Stimulated activated naive CD4-positive, alpha-beta T cell treated with Interleukin-2 at 50 U/mL for 16 hours (primary cell): ENCODE measurements at regions not wholly inside any gene's neighbourhood (a gene's known extent, or its start where the extent isn't known, plus 50 kb on each side); places are given as distances from the start of the nearest gene placed in this dataset.

Experiments used
- DNase-seq: peaks from one replicate; lab custom pipeline; 2025; lab: John Stamatoyannopoulos, UW

DNA sequence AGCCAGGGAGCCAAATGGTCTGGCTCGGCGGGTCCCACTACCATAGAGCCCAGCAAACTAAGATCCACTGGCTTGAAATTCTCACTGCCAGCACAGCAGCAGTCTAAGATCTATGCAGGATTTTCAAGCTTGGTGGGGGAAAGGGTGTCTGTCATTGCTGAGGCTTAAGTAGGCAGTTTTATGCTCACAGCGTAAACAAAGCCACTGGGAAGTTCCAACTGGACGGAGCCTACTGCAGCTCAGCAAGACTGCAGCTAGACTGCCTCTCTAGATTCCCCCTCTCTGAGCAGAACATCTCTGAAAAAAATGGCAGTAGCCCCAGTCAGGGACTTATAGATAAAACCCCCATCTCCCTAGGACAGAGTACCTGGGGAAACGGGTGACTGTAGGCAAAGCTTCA is 277.6 kb upstream of the PHF14 start:
- DNase-seq = no peak

- DNase-seq = no peak
Observed at GRCh38 chr7:10703059-10703458, 270.6 kb upstream of the PHF14 start.

DNA sequence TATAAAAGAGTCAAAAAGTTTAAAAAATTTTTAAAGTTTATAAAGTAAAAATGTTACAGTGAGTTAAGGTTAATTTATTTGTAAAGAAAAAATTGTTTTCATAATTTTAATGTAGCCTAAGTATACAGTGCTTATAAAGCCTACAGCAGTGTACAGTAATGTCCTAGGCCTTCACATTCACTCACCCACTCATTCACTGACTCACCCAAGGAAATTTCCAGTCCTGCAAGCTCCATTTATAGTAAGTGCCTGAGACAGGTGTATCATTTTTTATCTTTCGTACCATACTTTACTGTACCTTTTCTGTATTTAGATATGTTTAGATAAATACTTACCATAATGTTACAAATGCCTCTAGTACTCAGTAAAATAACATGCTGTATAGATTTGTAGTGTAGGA is 269.7 kb upstream of the PHF14 start:
- DNase-seq = no peak

GRCh38 chr7:10704653-10705052 is 269.0 kb upstream of the PHF14 start:
- DNase-seq = no peak

- DNase-seq = no peak
Observed at GRCh38 chr7:10706875-10707493, 266.7 kb upstream of the PHF14 start.

- no peak for DNase-seq
Observed at GRCh38 chr7:10707519-10707918, 266.2 kb upstream of the PHF14 start.

DNA sequence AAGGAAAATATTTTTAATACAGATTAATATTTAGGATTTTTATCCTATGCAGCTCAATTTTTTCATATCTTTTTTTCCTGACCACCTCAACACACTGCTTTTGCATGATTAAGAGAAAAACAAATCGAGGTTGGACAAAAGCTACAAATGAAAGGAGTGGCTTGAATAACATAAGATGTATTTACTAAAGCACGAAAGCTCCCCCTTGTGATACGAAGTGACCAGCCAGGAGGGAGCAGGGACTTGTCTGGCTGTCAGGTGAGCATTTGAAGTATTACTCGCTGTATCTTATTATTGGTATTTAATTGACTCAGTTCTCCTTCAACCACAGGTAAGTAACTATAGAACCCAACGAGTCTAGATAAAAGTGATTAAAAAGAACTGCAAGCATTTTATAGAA is 265.2 kb upstream of the PHF14 start:
- no peak for DNase-seq

DNA sequence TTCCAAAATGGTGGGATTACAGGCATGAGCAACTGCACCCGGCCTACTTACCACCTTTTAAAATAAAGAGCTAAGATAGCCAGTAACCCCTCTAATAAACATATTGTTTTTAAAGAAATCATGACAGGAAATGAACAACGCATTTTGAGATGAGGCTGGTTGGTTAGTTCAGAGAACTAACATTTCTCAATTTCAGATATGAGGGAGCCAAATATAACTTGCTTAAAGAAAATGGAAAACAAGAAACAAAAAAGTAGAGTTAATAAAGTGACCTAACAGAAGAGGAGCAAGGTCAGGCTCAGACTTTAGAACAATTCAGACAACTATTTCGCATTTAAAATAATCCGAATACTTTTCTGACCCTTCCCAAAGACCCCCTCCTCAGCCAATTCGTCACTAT is 254.9 kb upstream of the PHF14 start:
- DNase-seq = no peak

- DNase-seq = no peak
Observed at GRCh38 chr7:10720042-10720441, 253.6 kb upstream of the PHF14 start.

- DNase-seq = no peak
Observed at GRCh38 chr7:10721289-10721688, 252.4 kb upstream of the PHF14 start.

- DNase-seq = no peak
Observed at GRCh38 chr7:10723832-10724231, 249.8 kb upstream of the PHF14 start.

- no peak for DNase-seq
Observed at GRCh38 chr7:10724449-10724848, 249.2 kb upstream of the PHF14 start.

DNA sequence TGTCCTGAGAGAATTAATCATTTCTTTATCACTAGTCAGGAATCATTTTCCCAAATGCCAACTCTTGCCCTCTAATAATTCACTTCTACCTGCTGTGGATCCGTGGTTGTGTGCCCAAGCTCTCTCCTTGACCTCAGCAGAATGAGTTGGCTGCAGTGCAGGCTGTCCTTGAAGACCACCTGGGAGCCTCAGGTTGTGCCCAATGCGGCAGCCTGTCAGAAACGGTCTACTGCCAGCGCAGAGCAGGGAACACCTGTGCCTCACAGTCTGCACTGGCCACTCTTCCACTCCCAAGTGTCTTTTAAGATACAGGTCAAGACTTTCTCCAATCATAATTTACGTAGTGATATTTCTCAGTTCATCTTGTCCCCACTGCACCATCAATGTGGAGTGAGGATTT is 246.0 kb upstream of the PHF14 start:
- no peak for DNase-seq

- DNase-seq = no peak
Observed at GRCh38 chr7:10731253-10731773, 242.4 kb upstream of the PHF14 start.

GRCh38 chr7:10733747-10734146 is 239.9 kb upstream of the PHF14 start:
- no peak for DNase-seq

DNA sequence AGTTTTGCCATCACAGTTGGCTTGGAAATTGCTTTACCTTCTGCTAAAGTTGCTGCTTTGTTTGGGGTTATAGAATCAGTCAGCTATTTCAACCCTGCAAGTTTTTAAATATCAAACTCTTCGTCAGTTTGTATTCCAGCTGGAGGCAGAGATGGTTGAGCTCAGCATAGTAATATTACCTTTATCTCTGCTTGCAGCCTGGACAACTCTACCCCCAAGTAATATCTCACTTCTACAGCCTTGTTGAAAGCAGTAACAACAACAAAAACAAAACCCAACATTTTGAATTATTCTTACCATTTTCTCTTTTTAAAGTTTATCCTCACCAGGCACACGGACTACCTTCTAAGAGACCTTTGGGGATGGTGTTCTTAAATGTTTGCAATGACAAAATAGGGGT is 239.1 kb upstream of the PHF14 start:
- no peak for DNase-seq

DNA sequence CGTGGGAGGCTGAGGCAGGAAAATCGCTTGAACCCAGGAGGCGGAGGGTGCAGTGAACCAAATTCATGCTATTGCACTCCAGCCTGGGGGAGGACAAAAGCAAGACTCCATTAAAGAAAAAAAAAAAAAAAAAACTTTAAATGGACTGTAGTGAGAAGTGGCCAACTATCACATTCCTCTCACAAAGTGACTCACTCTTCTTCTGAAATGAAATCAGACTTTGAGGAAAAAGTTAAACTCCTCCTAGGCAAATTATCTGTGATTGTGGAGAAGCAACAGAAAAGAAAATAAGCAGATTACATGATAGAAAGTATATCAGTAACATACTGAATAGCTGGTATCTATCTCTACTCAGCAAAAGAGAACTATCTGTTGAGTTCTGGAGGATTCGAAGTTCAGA is 234.3 kb upstream of the PHF14 start:
- DNase-seq = no peak

DNA sequence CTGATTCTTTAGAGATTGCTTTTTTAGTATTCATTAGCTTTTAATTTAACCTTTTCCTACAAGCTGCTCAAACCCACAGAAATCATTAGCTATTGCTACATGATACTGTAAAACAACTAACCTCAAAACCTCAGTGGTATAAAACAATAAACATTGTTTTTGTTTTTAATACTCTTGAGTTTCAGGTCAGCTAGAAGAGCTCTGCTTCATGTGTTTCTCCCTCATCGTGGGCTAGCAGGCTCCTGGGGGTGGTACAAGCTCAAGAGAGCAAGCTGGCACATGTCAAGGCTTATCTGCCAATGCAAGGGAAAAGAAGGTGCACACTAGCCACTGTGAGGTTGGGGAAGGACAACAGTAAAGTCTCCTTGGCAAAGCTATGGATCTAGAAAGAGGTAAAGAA is 232.9 kb upstream of the PHF14 start:
- DNase-seq = no peak

DNA sequence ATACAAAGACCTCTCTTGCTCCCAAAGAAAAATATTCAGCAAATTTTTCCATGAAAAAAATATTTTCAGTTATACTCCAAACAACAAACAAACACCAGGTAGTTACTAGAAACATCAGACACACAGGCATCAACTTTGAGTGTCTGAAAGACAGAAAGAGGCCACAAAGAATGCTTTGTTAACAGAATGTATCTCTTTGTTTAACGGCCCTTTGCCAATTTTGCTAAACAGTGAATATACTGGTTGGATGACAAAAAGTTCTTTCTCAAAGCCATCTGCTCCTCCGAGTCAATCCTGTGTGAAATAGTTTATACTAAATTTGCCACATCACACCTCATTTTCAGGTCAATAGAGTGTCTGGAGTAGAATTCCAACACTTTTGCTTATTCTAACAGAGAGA is 216.7 kb upstream of the PHF14 start:
- DNase-seq = no peak

DNA sequence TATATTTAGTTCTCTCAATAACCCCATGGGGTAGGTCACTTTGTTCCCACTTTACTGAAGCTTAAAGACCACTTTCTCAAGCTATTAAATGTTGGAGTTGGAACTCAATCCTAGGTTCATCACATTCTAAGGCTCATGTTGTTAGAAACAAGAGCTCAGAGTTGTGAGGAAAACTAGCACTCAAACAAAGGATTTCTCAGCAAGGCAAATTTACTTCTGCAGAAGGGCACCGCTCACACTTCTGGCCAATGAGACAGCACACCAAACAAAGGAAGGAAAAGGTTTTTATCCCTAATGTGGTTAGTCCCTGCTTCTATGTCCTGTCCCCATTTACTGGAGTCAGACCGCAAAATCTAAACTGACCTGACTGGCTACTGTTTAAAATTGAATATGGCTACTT is 214.6 kb upstream of the PHF14 start:
- DNase-seq = no peak

DNA sequence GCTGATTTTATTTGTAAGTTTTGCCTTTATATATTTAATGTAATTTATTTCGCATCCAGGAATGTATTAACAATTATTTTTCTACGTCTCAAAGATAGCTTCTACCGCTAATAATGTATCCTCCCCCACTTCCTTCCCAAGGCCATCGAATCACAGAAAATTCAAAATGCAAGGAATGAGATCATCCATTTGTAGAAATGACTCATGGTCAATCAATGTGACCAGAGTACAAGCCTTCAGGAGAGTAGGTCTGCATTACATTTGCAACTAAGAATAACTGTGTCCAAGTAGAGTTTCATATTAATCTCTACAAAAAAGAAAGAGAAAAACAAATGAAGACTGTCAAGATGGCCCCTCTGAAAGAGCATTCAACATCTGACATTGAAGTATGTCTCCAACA is 205.9 kb upstream of the PHF14 start:
- DNase-seq = no peak

- no peak for DNase-seq
Observed at GRCh38 chr7:10770176-10770575, 203.5 kb upstream of the PHF14 start.

DNA sequence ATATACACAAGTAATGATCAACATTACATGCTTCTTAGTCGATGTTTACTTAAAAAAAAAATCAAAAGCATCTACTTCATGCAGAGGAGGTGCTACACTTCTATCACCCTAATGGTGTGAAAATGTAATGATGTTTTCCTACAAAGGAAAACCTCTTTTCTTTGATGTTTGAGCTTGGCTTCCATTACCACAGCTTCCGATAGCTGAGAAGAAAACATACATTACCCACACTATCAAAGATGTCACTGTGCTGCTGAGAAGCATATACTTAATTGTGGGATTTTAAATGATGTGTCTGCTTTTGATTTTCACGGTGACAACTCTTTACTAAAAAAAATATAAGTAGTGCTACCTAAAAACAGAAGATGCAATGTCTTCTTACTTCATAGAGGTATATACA is 200.2 kb upstream of the PHF14 start:
- no peak for DNase-seq
